Psoas muscle (tissue), 7 donors: ENCODE measurements at regions not wholly inside any gene's neighbourhood (a gene's known extent, or its start where the extent isn't known, plus 50 kb on each side); places are given as distances from the start of the nearest gene placed in this dataset.

Source experiments
- ATAC-seq, 4 donors: fragments of 200-7000 bp; cut with Tn5 transposase; one replicate each; pipeline ENCODE4 v1.9.1; 2020; ENCODE audit warnings: moderate library complexity in 3 of 4, mild to moderate bottlenecking in 2 of 4
- DNase-seq, 2 donors: peaks; one replicate each; pipeline ENCODE4 v3.0.0-alpha.2; 2020
- H3K27ac ChIP-seq: fragments of 200-600 bp; one replicate; pipeline ENCODE4 v1.8.0; 2022
- H3K27me3 ChIP-seq, 3 donors: fragments of 200-600 bp in 1 of 3; one replicate each; pipeline versions ENCODE4 v1.6.1 to v1.8.0; 2013 to 2022; ENCODE audit warnings: low read length in 2 of 3, mild to moderate bottlenecking in 2 of 3, moderate library complexity in 1 of 3; ENCODE audit not compliant: insufficient read depth in 3 of 3
- H3K36me3 ChIP-seq, 2 donors: fragments of 200-600 bp in 1 of 2; one replicate each; pipeline versions ENCODE4 v1.6.1 to v1.8.0; 2013 to 2022; ENCODE audit warnings: low read depth in 1 of 2, mild to moderate bottlenecking in 1 of 2, moderate library complexity in 1 of 2; ENCODE audit not compliant: insufficient read depth in 1 of 2
- H3K4me1 ChIP-seq: fragments of 200-600 bp; one replicate; pipeline ENCODE4 v1.8.0; 2022
- H3K4me3 ChIP-seq: fragments of 200-600 bp; one replicate; pipeline ENCODE4 v1.8.0; 2022; ENCODE audit warnings: mild to moderate bottlenecking
- H3K9me3 ChIP-seq: fragments of 200-600 bp; one replicate; pipeline ENCODE4 v1.8.0; 2022
- CTCF ChIP-seq: fragments of 200-600 bp; IDR thresholded peaks from one replicate; pipeline ENCODE4 v1.8.0; 2022; ENCODE audit warnings: antibody characterized with exemption
- WGBS, 3 donors: extraction: QIAGEN DNeasy Blood & Tissue Kit; methylation state at CpG; one replicate each; pipeline versions ENCODE4 v1.1.6 to v1.1.7; 2013; 5-methylcytosine and 5-hydroxymethylcytosine counted together
- intact Hi-C, 2 donors: fragments of 100-400 bp; cut with DNase I; formaldehyde crosslinking; loops; one replicate each; pipeline versions ENCODE4 v1.11.0 to v1.14.2; 2022
- donor health status: healthy with polysubstance abuse.
- donor health status: DM: no; HTN: no; CAD: no; lungs with moderate emphysema.
- donor health status: Bipolar disorder and iron deficiency.
- donor health status: healthy.
- donor health status: DM: yes; HTN: yes; CAD: no.
- donor health status: DM: no; HTN: no; CAD: no.
- donor health status: DM: yes; HTN: yes; CAD: no.

DNA sequence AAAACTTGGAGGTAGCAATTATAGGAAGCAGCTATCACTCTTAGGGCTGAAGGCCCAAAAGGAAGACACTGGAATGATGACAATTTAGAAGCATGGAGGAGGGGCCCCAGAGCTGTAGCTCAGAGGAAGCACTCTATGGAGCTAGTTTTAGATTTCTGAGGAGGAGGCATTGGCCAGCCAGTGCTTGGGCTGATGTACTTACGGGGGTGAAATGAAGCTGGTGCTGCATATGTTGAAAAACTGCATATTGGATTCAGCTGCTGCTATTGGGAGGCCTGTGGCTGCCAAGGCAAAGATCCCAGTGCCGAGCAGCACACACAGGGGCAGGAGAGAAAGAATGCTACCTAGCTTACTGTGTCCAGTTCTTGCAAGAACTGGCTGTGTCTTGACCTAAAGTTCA lies 53.9 kb upstream of the HMHB1 start:
- Histone ChIP-seq H3K27ac (no peak overlapping the region), H3K4me3 (no peak overlapping the region), H3K36me3 (no peaks in the 10 kb centered on the region), H3K9me3 (no peaks in the 10 kb centered on the region), H3K27me3 (no peaks in the 10 kb centered on the region), H3K4me1 (peaks cover 31% of the 10 kb centered on the region)
- intact Hi-C loops = no loop called here
- ATAC-seq = no peak
- 60 to 89% (median 75%) methylated on average over 2 of the region's 2 CpGs for WGBS, 3 donors
- no peak for DNase-seq
- no peak for TF ChIP-seq CTCF

- DNase-seq = no peak
- no peak for TF ChIP-seq CTCF
- no peaks in the 10 kb centered on the region for H3K36me3 ChIP-seq
- H3K4me3 ChIP-seq = no peak overlapping the region
- intact Hi-C loops = no loop called here
- peak overlapping the region; percentile 56 for H3K27ac ChIP-seq
- H3K27me3 ChIP-seq = no peaks in the 10 kb centered on the region
- WGBS, 3 donors = 48 to 66% (median 52%) methylated on average over 2 of the region's 2 CpGs
- ATAC-seq = peak in 1 of 4 donors; percentile 28
- H3K4me1 ChIP-seq = peaks cover 31% of the 10 kb centered on the region
- H3K9me3 ChIP-seq = no peaks in the 10 kb centered on the region
Observed at GRCh38 chr5:143757116-143757515, 54.8 kb upstream of the HMHB1 start.

- WGBS, 3 donors = 46 to 54% (median 48%) methylated on average over 1 of the region's 1 CpG
- H3K9me3 ChIP-seq = no peaks in the 10 kb centered on the region
- H3K4me1 ChIP-seq = peaks cover 28% of the 10 kb centered on the region
- H3K36me3 ChIP-seq = no peaks in the 10 kb centered on the region
- intact Hi-C loops = no loop called here
- ATAC-seq = no peak
- no peaks in the 10 kb centered on the region for H3K27me3 ChIP-seq
- no peak overlapping the region for H3K27ac ChIP-seq
- no peak overlapping the region for H3K4me3 ChIP-seq
- DNase-seq = no peak
- TF ChIP-seq CTCF = no peak
Observed at GRCh38 chr5:143755966-143756365, 56.0 kb upstream of the HMHB1 start.

DNA sequence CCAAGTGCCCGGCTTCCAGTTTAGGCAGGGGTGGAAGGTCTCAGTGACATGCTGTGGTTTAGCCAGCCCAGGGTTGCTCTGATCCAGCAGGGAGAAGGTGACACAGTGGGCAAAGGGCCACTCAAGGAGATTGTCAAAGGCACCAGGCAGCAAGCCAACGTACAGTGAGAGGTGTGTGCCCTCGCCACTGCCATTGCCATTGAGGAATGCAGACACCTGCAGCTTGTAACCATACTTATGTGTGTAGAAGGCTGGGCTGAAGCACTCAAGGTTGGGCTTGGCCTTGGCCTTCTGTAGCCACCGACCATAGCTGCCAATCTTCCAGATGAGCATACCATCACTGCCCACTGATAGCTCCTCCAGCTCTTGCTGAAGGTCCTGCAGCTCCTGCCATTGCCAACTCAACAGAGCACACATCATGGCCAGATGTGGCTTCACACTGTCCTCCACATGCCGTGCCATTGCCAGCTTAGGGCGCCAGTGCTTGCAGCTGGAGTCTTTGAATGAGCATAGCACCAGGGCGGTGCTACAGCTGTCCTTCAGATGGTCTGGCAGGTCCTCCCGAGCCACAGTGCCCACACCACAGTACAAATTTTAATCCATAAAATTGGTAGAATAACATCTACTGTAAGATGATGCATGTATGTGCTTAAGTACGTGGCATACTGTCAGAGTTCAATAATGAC lies 59.7 kb upstream of the HMHB1 start:
- Histone ChIP-seq H3K27me3 (no peaks in the 10 kb centered on the region), H3K9me3 (no peaks in the 10 kb centered on the region), H3K36me3 (no peaks in the 10 kb centered on the region), H3K27ac (no peak overlapping the region), H3K4me1 (peaks cover under 1% of the 10 kb centered on the region), H3K4me3 (no peak overlapping the region)
- intact Hi-C loops = no loop called here
- no peak for TF ChIP-seq CTCF
- DNase-seq (no peak), ATAC-seq (no peak)
- WGBS, 3 donors = 60 to 79% (median 65%) methylated on average over 9 of the region's 9 CpGs

- 84 to 86% (median 85%) methylated on average over 4 of the region's 4 CpGs for WGBS, 3 donors
- Histone ChIP-seq H3K27me3 (no peaks in the 10 kb centered on the region), H3K9me3 (no peaks in the 10 kb centered on the region), H3K36me3 (no peaks in the 10 kb centered on the region), H3K27ac (no peak overlapping the region), H3K4me3 (no peak overlapping the region), H3K4me1 (no peaks in the 10 kb centered on the region)
- ATAC-seq (no peak), DNase-seq (no peak)
- TF ChIP-seq CTCF = no peak
- intact Hi-C loops = no loop called here
Observed at GRCh38 chr5:143751342-143751741, 60.6 kb upstream of the HMHB1 start.
